Activated T-cell treated with anti-CD3 and anti-CD28 coated beads, Interleukin-2, amount 50 U/mL, for 72 hours (primary cell): ENCODE measurements at regions not wholly inside any gene's neighbourhood (a gene's known extent, or its start where the extent isn't known, plus 50 kb on each side); places are given as distances from the start of the nearest gene placed in this dataset.

Experiments
- ATAC-seq, 2 donors: fragments of 150-1000 bp; cut with Tn5 transposase; replicated peaks in 1 of 2; 2 replicates each; pipeline ENCODE4 v1.10.0; 2021; ENCODE audit warnings: moderate library complexity in 2 of 2, mild to moderate bottlenecking in 1 of 2
- DNase-seq, 2 donors: peaks; one replicate each; pipeline ENCODE4 v3.0.0; 2021 to 2022; ENCODE audit warnings: mixed read lengths in 1 of 2
- H3K27ac Mint-ChIP-seq: one replicate; pipeline ENCODE4 v1.8.0; 2022; ENCODE audit warnings: mild to moderate bottlenecking, moderate library complexity, mixed read lengths
- H3K27me3 Mint-ChIP-seq: one replicate; pipeline ENCODE4 v1.8.0; 2022; ENCODE audit warnings: low read depth, mixed read lengths
- H3K36me3 Mint-ChIP-seq, 2 donors: one replicate each; pipeline ENCODE4 v1.8.0; 2022; ENCODE audit warnings: mixed read lengths in 2 of 2, mild to moderate bottlenecking in 1 of 2; ENCODE audit not compliant: insufficient read depth in 2 of 2
- H3K4me1 Mint-ChIP-seq: one replicate; pipeline ENCODE4 v1.8.0; 2022; ENCODE audit warnings: low read depth, mixed read lengths
- H3K4me3 Mint-ChIP-seq, 2 donors: one replicate each; pipeline ENCODE4 v1.8.0; 2022; ENCODE audit warnings: mild to moderate bottlenecking in 2 of 2, mixed read lengths in 2 of 2, moderate library complexity in 2 of 2
- H3K9me3 Mint-ChIP-seq, 2 donors: one replicate each; pipeline ENCODE4 v1.8.0; 2022; ENCODE audit warnings: mixed read lengths in 2 of 2

- no peak for ATAC-seq
- Mint-ChIP-seq H3K4me1 (no peaks in the 10 kb centered on the region), H3K4me3 (no peak overlapping the region), H3K27me3 (no peaks in the 10 kb centered on the region), H3K27ac (no peak overlapping the region), H3K36me3 (no peaks in the 10 kb centered on the region), H3K9me3 (peaks cover 4% of the 10 kb centered on the region in 2 donors)
- DNase-seq, result no peak
Observed at GRCh38 chr6:84528201-84528600, 236.2 kb downstream of the TBX18 start.

GRCh38 chr6:84526631-84527030 lies 237.8 kb downstream of the TBX18 start:
- Mint-ChIP-seq H3K27ac (no peak overlapping the region), H3K9me3 (peaks cover 3 to 4% of the 10 kb centered on the region in 2 donors), H3K4me1 (no peaks in the 10 kb centered on the region), H3K36me3 (no peaks in the 10 kb centered on the region), H3K4me3 (no peak overlapping the region), H3K27me3 (no peaks in the 10 kb centered on the region)
- ATAC-seq (no peak), DNase-seq (no peak)

- no peaks in the 10 kb centered on the region for H3K27me3 Mint-ChIP-seq
- no peaks in the 10 kb centered on the region for H3K4me1 Mint-ChIP-seq
- DNase-seq, result no peak
- no peak overlapping the region for H3K4me3 Mint-ChIP-seq
- no peak for ATAC-seq
- no peak overlapping the region for H3K27ac Mint-ChIP-seq
- H3K9me3 Mint-ChIP-seq, result peaks cover 3 to 4% of the 10 kb centered on the region in 2 donors
- no peaks in the 10 kb centered on the region for H3K36me3 Mint-ChIP-seq
Observed at GRCh38 chr6:84525907-84526306, 238.5 kb downstream of the TBX18 start.

GRCh38 chr6:84524636-84525035 lies 239.8 kb downstream of the TBX18 start:
- ATAC-seq (peak; percentile 60 to 61), DNase-seq (peak in 1 of 2 donors; percentile 0)
- Mint-ChIP-seq H3K27ac (no peak overlapping the region), H3K4me3 (no peak overlapping the region), H3K9me3 (peaks cover 0 to 4% of the 10 kb centered on the region in 2 donors), H3K36me3 (no peaks in the 10 kb centered on the region), H3K27me3 (no peaks in the 10 kb centered on the region), H3K4me1 (no peaks in the 10 kb centered on the region)

GRCh38 chr6:84522135-84522549 lies 242.3 kb downstream of the TBX18 start:
- no peak overlapping the region for H3K4me3 Mint-ChIP-seq
- DNase-seq, result no peak
- H3K36me3 Mint-ChIP-seq, result no peaks in the 10 kb centered on the region
- no peaks in the 10 kb centered on the region for H3K9me3 Mint-ChIP-seq
- ATAC-seq, result no peak
- H3K27ac Mint-ChIP-seq, result no peak overlapping the region
- no peaks in the 10 kb centered on the region for H3K4me1 Mint-ChIP-seq
- no peaks in the 10 kb centered on the region for H3K27me3 Mint-ChIP-seq

GRCh38 chr6:84521511-84521910 lies 242.9 kb downstream of the TBX18 start:
- no peak for DNase-seq
- Mint-ChIP-seq H3K9me3 (no peaks in the 10 kb centered on the region), H3K4me1 (no peaks in the 10 kb centered on the region), H3K27ac (no peak overlapping the region), H3K36me3 (no peaks in the 10 kb centered on the region), H3K4me3 (no peak overlapping the region), H3K27me3 (no peaks in the 10 kb centered on the region)
- ATAC-seq, result no peak

GRCh38 chr6:84517741-84518530 lies 246.5 kb downstream of the TBX18 start:
- Mint-ChIP-seq H3K27ac (no peak overlapping the region), H3K4me1 (no peaks in the 10 kb centered on the region), H3K27me3 (no peaks in the 10 kb centered on the region), H3K36me3 (no peaks in the 10 kb centered on the region), H3K9me3 (no peaks in the 10 kb centered on the region), H3K4me3 (no peak overlapping the region)
- ATAC-seq (no peak), DNase-seq (no peak)

- H3K4me3 Mint-ChIP-seq, result no peak overlapping the region
- no peak for ATAC-seq
Observed at GRCh38 chr6:84516154-84516553, 248.2 kb downstream of the TBX18 start.

GRCh38 chr6:84515067-84515466 lies 249.3 kb downstream of the TBX18 start:
- Mint-ChIP-seq H3K27ac (no peak overlapping the region), H3K27me3 (no peaks in the 10 kb centered on the region), H3K4me1 (no peaks in the 10 kb centered on the region), H3K36me3 (no peaks in the 10 kb centered on the region), H3K4me3 (no peak overlapping the region), H3K9me3 (no peaks in the 10 kb centered on the region)
- DNase-seq, result no peak
- ATAC-seq, result no peak

More at GRCh38 chr6:84516154-84516553, 248.2 kb downstream of the TBX18 start:
- H3K4me1 Mint-ChIP-seq, result no peaks in the 10 kb centered on the region
- no peak overlapping the region for H3K27ac Mint-ChIP-seq
- H3K9me3 Mint-ChIP-seq, result no peaks in the 10 kb centered on the region
- H3K36me3 Mint-ChIP-seq, result no peaks in the 10 kb centered on the region
- no peak for DNase-seq
- no peaks in the 10 kb centered on the region for H3K27me3 Mint-ChIP-seq

GRCh38 chr6:84514089-84514971 lies 250.1 kb downstream of the TBX18 start:
- H3K4me3 Mint-ChIP-seq, result no peak overlapping the region
- DNase-seq (no peak), ATAC-seq (no peak)
- no peaks in the 10 kb centered on the region for H3K4me1 Mint-ChIP-seq
- no peak overlapping the region for H3K27ac Mint-ChIP-seq
- no peaks in the 10 kb centered on the region for H3K27me3 Mint-ChIP-seq
- H3K36me3 Mint-ChIP-seq, result no peaks in the 10 kb centered on the region
- no peaks in the 10 kb centered on the region for H3K9me3 Mint-ChIP-seq

GRCh38 chr6:84512391-84512790 lies 252.0 kb downstream of the TBX18 start:
- Mint-ChIP-seq H3K4me1 (no peaks in the 10 kb centered on the region), H3K27ac (no peak overlapping the region), H3K9me3 (peaks cover 1 to 3% of the 10 kb centered on the region in 2 donors), H3K36me3 (no peaks in the 10 kb centered on the region), H3K27me3 (no peaks in the 10 kb centered on the region), H3K4me3 (no peak overlapping the region)
- ATAC-seq (no peak), DNase-seq (no peak)

- ATAC-seq, result no peak
- no peaks in the 10 kb centered on the region for H3K4me1 Mint-ChIP-seq
- H3K9me3 Mint-ChIP-seq, result peaks cover 1 to 3% of the 10 kb centered on the region in 2 donors
- no peak overlapping the region for H3K4me3 Mint-ChIP-seq
- no peak for DNase-seq
- no peak overlapping the region for H3K27ac Mint-ChIP-seq
- H3K27me3 Mint-ChIP-seq, result no peaks in the 10 kb centered on the region
- H3K36me3 Mint-ChIP-seq, result no peaks in the 10 kb centered on the region
Observed at GRCh38 chr6:84511929-84512328, 252.5 kb downstream of the TBX18 start.

GRCh38 chr6:84508981-84509380 lies 255.4 kb downstream of the TBX18 start:
- Mint-ChIP-seq H3K27me3 (no peaks in the 10 kb centered on the region), H3K4me3 (no peak overlapping the region), H3K27ac (no peak overlapping the region), H3K36me3 (no peaks in the 10 kb centered on the region), H3K4me1 (no peaks in the 10 kb centered on the region), H3K9me3 (peaks cover 3 to 5% of the 10 kb centered on the region in 2 donors)
- ATAC-seq (no peak), DNase-seq (no peak)
